ENCODE measurements at regions not wholly inside any gene's neighbourhood (a gene's known extent, or its start where the extent isn't known, plus 50 kb on each side); places are given as distances from the start of the nearest gene placed in this dataset.

GRCh38 chr20:60659240-60659639 is 592.8 kb upstream of the CDH4 start:
- peaks cover 0 to 4% (median 0%) of the 10 kb centered on the region in 5 experiments for H3K27me3 ChIP-seq (replicated peaks in 2 of 5; ENCODE audit: control insufficient read depth in 4 of 5, insufficient read depth in 5 of 5, low read length in 4 of 5)
- H3K9me3 ChIP-seq (ENCODE audit: control extremely low read depth in 1 of 5, control insufficient read depth in 4 of 5, insufficient read depth in 2 of 5, low read depth in 1 of 5, low read length in 4 of 5), result peaks cover 0 to 11% (median 0%) of the 10 kb centered on the region in 5 experiments
- POLR2A ChIA-PET, result no interaction called here
- no peak overlapping the region for H3K27ac ChIP-seq (ENCODE audit: insufficient read depth in 1 of 2, low read depth in 1 of 2, low read length in 2 of 2, poor library complexity in 1 of 2, severe bottlenecking in 2 of 2)
- no peak overlapping the region for H3K4me3 ChIP-seq (ENCODE audit: control insufficient read depth in 1 of 7, extremely low read depth in 1 of 7, insufficient read depth in 4 of 7, low read depth in 2 of 7, low read length in 6 of 7)
- 95% methylated on average over 7 of the region's 8 CpGs for WGBS (ENCODE audit: insufficient coverage)
- no peaks in the 10 kb centered on the region for H3K4me1 ChIP-seq (ENCODE audit: control extremely low read depth in 1 of 4, control insufficient read depth in 4 of 4, insufficient read depth in 4 of 4, low read length in 3 of 4)
- H3K36me3 ChIP-seq (ENCODE audit: control insufficient read depth in 4 of 4, insufficient read depth in 4 of 4, low read length in 3 of 4), result no peaks in the 10 kb centered on the region
- DNase-seq, result no peak
- CTCF ChIA-PET, result no interaction called here

GRCh38 chr20:60662307-60662706 is 589.8 kb upstream of the CDH4 start:
- CTCF ChIA-PET, result no interaction called here

GRCh38 chr20:60664106-60664505 is 588.0 kb upstream of the CDH4 start:
- ChIA-PET CTCF (no interaction called here), POLR2A (no interaction called here)
- H3K27ac ChIP-seq (ENCODE audit: insufficient read depth in 1 of 2, low read depth in 1 of 2, low read length in 2 of 2, poor library complexity in 1 of 2, severe bottlenecking in 2 of 2), result no peak overlapping the region
- WGBS (ENCODE audit: insufficient coverage), result 86% methylated on average over 5 of the region's 5 CpGs
- no peaks in the 10 kb centered on the region for H3K36me3 ChIP-seq (ENCODE audit: control insufficient read depth in 4 of 4, insufficient read depth in 4 of 4, low read length in 3 of 4)
- H3K9me3 ChIP-seq (ENCODE audit: control extremely low read depth in 1 of 5, control insufficient read depth in 4 of 5, insufficient read depth in 2 of 5, low read depth in 1 of 5, low read length in 4 of 5), result no peaks in the 10 kb centered on the region
- no peak for DNase-seq
- H3K27me3 ChIP-seq (replicated peaks in 2 of 5; ENCODE audit: control insufficient read depth in 4 of 5, insufficient read depth in 5 of 5, low read length in 4 of 5), result peaks cover 0 to 4% (median 0%) of the 10 kb centered on the region in 5 experiments
- H3K4me1 ChIP-seq (ENCODE audit: control extremely low read depth in 1 of 4, control insufficient read depth in 4 of 4, insufficient read depth in 4 of 4, low read length in 3 of 4), result no peaks in the 10 kb centered on the region
- no peak overlapping the region for H3K4me3 ChIP-seq (ENCODE audit: control insufficient read depth in 1 of 7, extremely low read depth in 1 of 7, insufficient read depth in 4 of 7, low read depth in 2 of 7, low read length in 6 of 7)

More at GRCh38 chr20:60662307-60662706, 589.8 kb upstream of the CDH4 start:
- POLR2A ChIA-PET, result no interaction called here
- Histone ChIP-seq H3K36me3 (ENCODE audit: control insufficient read depth in 4 of 4, insufficient read depth in 4 of 4, low read length in 3 of 4) (no peaks in the 10 kb centered on the region), H3K4me1 (ENCODE audit: control extremely low read depth in 1 of 4, control insufficient read depth in 4 of 4, insufficient read depth in 4 of 4, low read length in 3 of 4) (no peaks in the 10 kb centered on the region), H3K9me3 (ENCODE audit: control extremely low read depth in 1 of 5, control insufficient read depth in 4 of 5, insufficient read depth in 2 of 5, low read depth in 1 of 5, low read length in 4 of 5) (no peaks in the 10 kb centered on the region), H3K27me3 (replicated peaks in 2 of 5; ENCODE audit: control insufficient read depth in 4 of 5, insufficient read depth in 5 of 5, low read length in 4 of 5) (peaks cover 0 to 4% (median 0%) of the 10 kb centered on the region in 5 experiments), H3K4me3 (ENCODE audit: control insufficient read depth in 1 of 7, extremely low read depth in 1 of 7, insufficient read depth in 4 of 7, low read depth in 2 of 7, low read length in 6 of 7) (no peak overlapping the region), H3K27ac (ENCODE audit: insufficient read depth in 1 of 2, low read depth in 1 of 2, low read length in 2 of 2, poor library complexity in 1 of 2, severe bottlenecking in 2 of 2) (no peak overlapping the region)
- DNase-seq, result no peak
- 33% methylated on average over 2 of the region's 3 CpGs for WGBS (ENCODE audit: insufficient coverage)

DNA sequence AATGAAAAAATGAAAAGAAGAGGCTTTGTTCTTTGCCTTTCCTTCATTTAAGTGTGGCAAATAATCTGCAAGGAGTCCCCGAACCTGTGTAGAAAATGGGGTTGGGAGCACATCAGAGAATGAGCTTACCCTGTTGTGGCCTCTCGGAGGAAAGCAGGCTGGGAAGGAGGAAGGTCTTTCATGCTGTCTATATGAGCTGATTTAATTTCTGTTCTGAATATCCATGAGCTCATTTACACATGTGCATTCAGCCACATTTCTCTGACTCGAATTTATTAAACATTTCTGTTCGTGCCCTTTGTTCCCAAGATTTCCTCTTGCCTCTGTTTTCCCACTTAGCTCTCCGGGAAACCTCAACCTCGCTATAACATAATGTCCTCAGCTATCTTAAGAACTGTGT is 584.4 kb upstream of the CDH4 start:
- 97% methylated on average over 4 of the region's 6 CpGs for WGBS (ENCODE audit: insufficient coverage)
- ChIA-PET CTCF (no interaction called here), POLR2A (no interaction called here)
- DNase-seq, result no peak
- H3K4me1 ChIP-seq (ENCODE audit: control extremely low read depth in 1 of 4, control insufficient read depth in 4 of 4, insufficient read depth in 4 of 4, low read length in 3 of 4), result no peaks in the 10 kb centered on the region
- H3K4me3 ChIP-seq (ENCODE audit: control insufficient read depth in 1 of 7, extremely low read depth in 1 of 7, insufficient read depth in 4 of 7, low read depth in 2 of 7, low read length in 6 of 7), result no peak overlapping the region
- no peaks in the 10 kb centered on the region for H3K36me3 ChIP-seq (ENCODE audit: control insufficient read depth in 4 of 4, insufficient read depth in 4 of 4, low read length in 3 of 4)
- no peaks in the 10 kb centered on the region for H3K9me3 ChIP-seq (ENCODE audit: control extremely low read depth in 1 of 5, control insufficient read depth in 4 of 5, insufficient read depth in 2 of 5, low read depth in 1 of 5, low read length in 4 of 5)
- peaks cover 0 to 4% (median 0%) of the 10 kb centered on the region in 5 experiments for H3K27me3 ChIP-seq (replicated peaks in 2 of 5; ENCODE audit: control insufficient read depth in 4 of 5, insufficient read depth in 5 of 5, low read length in 4 of 5)
- H3K27ac ChIP-seq (ENCODE audit: insufficient read depth in 1 of 2, low read depth in 1 of 2, low read length in 2 of 2, poor library complexity in 1 of 2, severe bottlenecking in 2 of 2), result no peak overlapping the region

DNA sequence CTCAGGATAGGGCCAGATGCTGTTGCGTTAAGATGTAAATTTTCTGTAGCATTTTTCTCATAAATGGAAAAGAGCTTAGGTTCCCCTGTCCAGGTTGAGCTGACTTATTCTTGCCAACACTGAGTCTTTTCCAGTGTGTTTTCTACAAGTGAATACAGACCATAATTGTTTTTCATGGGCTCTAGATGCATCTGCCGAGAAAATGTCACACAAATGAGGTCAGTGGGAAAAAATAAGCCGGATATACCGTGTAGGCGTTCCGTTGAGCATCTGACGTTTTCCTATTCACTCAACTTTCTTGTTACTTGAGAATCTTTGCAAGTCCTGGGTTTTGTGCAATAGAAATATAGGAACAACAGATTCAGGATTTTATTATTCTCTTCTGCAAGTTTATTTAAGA is 582.9 kb upstream of the CDH4 start:
- H3K27me3 ChIP-seq (replicated peaks in 2 of 5; ENCODE audit: control insufficient read depth in 4 of 5, insufficient read depth in 5 of 5, low read length in 4 of 5), result no peaks in the 10 kb centered on the region
- no peak overlapping the region for H3K4me3 ChIP-seq (ENCODE audit: control insufficient read depth in 1 of 7, extremely low read depth in 1 of 7, insufficient read depth in 4 of 7, low read depth in 2 of 7, low read length in 6 of 7)
- H3K9me3 ChIP-seq (ENCODE audit: control extremely low read depth in 1 of 5, control insufficient read depth in 4 of 5, insufficient read depth in 2 of 5, low read depth in 1 of 5, low read length in 4 of 5), result no peaks in the 10 kb centered on the region
- DNase-seq, result no peak
- no peaks in the 10 kb centered on the region for H3K4me1 ChIP-seq (ENCODE audit: control extremely low read depth in 1 of 4, control insufficient read depth in 4 of 4, insufficient read depth in 4 of 4, low read length in 3 of 4)
- H3K27ac ChIP-seq (ENCODE audit: insufficient read depth in 1 of 2, low read depth in 1 of 2, low read length in 2 of 2, poor library complexity in 1 of 2, severe bottlenecking in 2 of 2), result no peak overlapping the region
- CTCF ChIA-PET, result no interaction called here
- 94% methylated on average over 7 of the region's 7 CpGs for WGBS (ENCODE audit: insufficient coverage)
- no peaks in the 10 kb centered on the region for H3K36me3 ChIP-seq (ENCODE audit: control insufficient read depth in 4 of 4, insufficient read depth in 4 of 4, low read length in 3 of 4)
- POLR2A ChIA-PET, result no interaction called here

GRCh38 chr20:60676011-60676410 is 576.0 kb upstream of the CDH4 start:
- Histone ChIP-seq H3K27ac (ENCODE audit: insufficient read depth in 1 of 2, low read depth in 1 of 2, low read length in 2 of 2, poor library complexity in 1 of 2, severe bottlenecking in 2 of 2) (no peak overlapping the region), H3K27me3 (replicated peaks in 2 of 5; ENCODE audit: control insufficient read depth in 4 of 5, insufficient read depth in 5 of 5, low read length in 4 of 5) (peaks cover 0 to 8% (median 3%) of the 10 kb centered on the region in 5 experiments), H3K36me3 (ENCODE audit: control insufficient read depth in 4 of 4, insufficient read depth in 4 of 4, low read length in 3 of 4) (no peaks in the 10 kb centered on the region), H3K4me3 (ENCODE audit: control insufficient read depth in 1 of 7, extremely low read depth in 1 of 7, insufficient read depth in 4 of 7, low read depth in 2 of 7, low read length in 6 of 7) (no peak overlapping the region), H3K9me3 (ENCODE audit: control extremely low read depth in 1 of 5, control insufficient read depth in 4 of 5, insufficient read depth in 2 of 5, low read depth in 1 of 5, low read length in 4 of 5) (no peaks in the 10 kb centered on the region), H3K4me1 (ENCODE audit: control extremely low read depth in 1 of 4, control insufficient read depth in 4 of 4, insufficient read depth in 4 of 4, low read length in 3 of 4) (no peaks in the 10 kb centered on the region)
- ChIA-PET POLR2A (no interaction called here), CTCF (no interaction called here)
- no peak for DNase-seq

GRCh38 chr20:60677819-60678218 is 574.2 kb upstream of the CDH4 start:
- Histone ChIP-seq H3K36me3 (ENCODE audit: control insufficient read depth in 4 of 4, insufficient read depth in 4 of 4, low read length in 3 of 4) (no peaks in the 10 kb centered on the region), H3K27me3 (replicated peaks in 2 of 5; ENCODE audit: control insufficient read depth in 4 of 5, insufficient read depth in 5 of 5, low read length in 4 of 5) (peaks cover 0 to 8% (median 3%) of the 10 kb centered on the region in 5 experiments), H3K27ac (ENCODE audit: insufficient read depth in 1 of 2, low read depth in 1 of 2, low read length in 2 of 2, poor library complexity in 1 of 2, severe bottlenecking in 2 of 2) (no peak overlapping the region), H3K4me1 (ENCODE audit: control extremely low read depth in 1 of 4, control insufficient read depth in 4 of 4, insufficient read depth in 4 of 4, low read length in 3 of 4) (no peaks in the 10 kb centered on the region), H3K4me3 (ENCODE audit: control insufficient read depth in 1 of 7, extremely low read depth in 1 of 7, insufficient read depth in 4 of 7, low read depth in 2 of 7, low read length in 6 of 7) (no peak overlapping the region), H3K9me3 (ENCODE audit: control extremely low read depth in 1 of 5, control insufficient read depth in 4 of 5, insufficient read depth in 2 of 5, low read depth in 1 of 5, low read length in 4 of 5) (peaks cover 0 to 1% (median 0%) of the 10 kb centered on the region in 5 experiments)
- CTCF ChIA-PET, result no interaction called here
- POLR2A ChIA-PET, result no interaction called here
- no peak for DNase-seq
- WGBS (ENCODE audit: insufficient coverage), result no CpG with 5 or more reads among the region's 1 CpG

Measured in common myeloid progenitor, CD34-positive (primary cell).